HCT116 (cell line): ENCODE measurements at regions not wholly inside any gene's neighbourhood (a gene's known extent, or its start where the extent isn't known, plus 50 kb on each side); places are given as distances from the start of the nearest gene placed in this dataset.

ENCODE experiments used
- ATAC-seq: fragments of 200-7000 bp; cut with Tn5 transposase; 2 replicates; pipeline ENCODE4 v1.9.1; 2020; ENCODE audit warnings: mild to moderate bottlenecking, moderate library complexity
- BruUV-seq: library from RNA; stranded (reverse); fragments of 400-500 nt; replicated peaks from 2 replicates; lab custom pipeline; 2021; lab: Mats Ljungman, UMichigan
- CTCF ChIA-PET: fragments of 300-600 bp; sonication (Branson Sonifier 250); formaldehyde crosslinking; loops from one replicate; lab custom pipeline; 2021; ENCODE audit warnings: antibody characterized with exemption; lab: Charles Lee
- POLR2A ChIA-PET: fragments of 300-600, 350-600 bp; sonication (Branson Sonifier 250); formaldehyde crosslinking; loops from one replicate; lab custom pipeline; 2021; ENCODE audit warnings: antibody characterized with exemption; lab: Charles Lee
- RAD21 ChIA-PET, 2 experiments: fragments of 300-600 bp; sonication (Branson Sonifier 250); formaldehyde crosslinking; loops; one replicate each; lab custom pipeline; 2023; ENCODE audit warnings: low total read pairs in 2 of 2; ENCODE audit not compliant: uncharacterized antibody in 2 of 2, unreplicated experiment in 2 of 2, low non-redundant PET in 1 of 2; lab: Charles Lee
- DNase-seq: peaks from one replicate; pipeline ENCODE4 v3.0.0-alpha.2; 2010; ENCODE audit warnings: low read depth, low spot score
- H2AFZ ChIP-seq: fragments of 200-600 bp; shearing (Covaris generic), sonication (generic); 2 replicates; pipeline ENCODE4 v1.6.1; 2017; ENCODE audit warnings: low read depth, mixed run types, mixed read lengths, antibody characterized with exemption, low read length; ENCODE audit not compliant: poor library complexity, severe bottlenecking
- H3K27ac ChIP-seq: 2 replicates; pipeline ENCODE4 v1.5.1; 2012; ENCODE audit warnings: low read depth, low read length
- H3K27me3 ChIP-seq: fragments of 200-600 bp; sonication (generic); 2 replicates; pipeline ENCODE4 v1.6.1; 2016; ENCODE audit warnings: mixed run types, low read length, mixed read lengths; ENCODE audit not compliant: insufficient read depth
- H3K36me3 ChIP-seq, 2 experiments: fragments of 200-500 bp in 1 of 2; fragments of 200-600 bp in 1 of 2; sonication (Bioruptor generic) in 1 of 2; sonication (generic) in 1 of 2; 2 replicates each; pipeline versions ENCODE4 v1.5.1 to v1.6.1; 2014 to 2016; ENCODE audit warnings: low read length in 2 of 2, inconsistent platforms in 1 of 2, mixed read lengths in 1 of 2, mixed run types in 1 of 2; ENCODE audit not compliant: insufficient read depth in 2 of 2, control insufficient read depth in 1 of 2
- H3K4me1 ChIP-seq, 2 experiments: fragments of 200-600 bp in 1 of 2; sonication (generic) in 1 of 2; 2 replicates each; pipeline versions ENCODE4 v1.5.1 to v1.6.1; 2012 to 2017; ENCODE audit warnings: low read length in 2 of 2, inconsistent platforms in 1 of 2, mild to moderate bottlenecking in 1 of 2, mixed read lengths in 1 of 2, mixed run types in 1 of 2, moderate library complexity in 1 of 2; ENCODE audit not compliant: insufficient read depth in 2 of 2, control insufficient read depth in 1 of 2
- H3K4me2 ChIP-seq: fragments of 200-600 bp; sonication (generic); 2 replicates; pipeline ENCODE4 v1.6.1; 2017; ENCODE audit warnings: mixed run types, low read length, mixed read lengths
- H3K4me3 ChIP-seq, 2 experiments: fragments of 200-600 bp in 1 of 2; sonication (generic) in 1 of 2; replicated peaks in 1 of 2; 2 replicates each; pipeline ENCODE4 v1.5.1; 2011 to 2016; ENCODE audit warnings: low read length in 2 of 2, control low read depth in 1 of 2, low read depth in 1 of 2, mild to moderate bottlenecking in 1 of 2, mixed read lengths in 1 of 2, mixed run types in 1 of 2
- H3K79me2 ChIP-seq: fragments of 200-600 bp; sonication (generic); 2 replicates; pipeline ENCODE4 v1.6.1; 2017; ENCODE audit warnings: mild to moderate bottlenecking, mixed run types, low read length, moderate library complexity, mixed read lengths; ENCODE audit not compliant: insufficient read depth
- H3K9ac ChIP-seq: fragments of 200-600 bp; sonication (generic); 2 replicates; pipeline ENCODE4 v1.6.1; 2016; ENCODE audit warnings: low read length, mixed read lengths
- H3K9me2 ChIP-seq: fragments of 200-600 bp; sonication (generic), shearing (Covaris generic); 2 replicates; pipeline ENCODE4 v1.6.1; 2017; ENCODE audit warnings: mixed run types, mild to moderate bottlenecking, moderate library complexity; ENCODE audit not compliant: insufficient read depth
- H3K9me3 ChIP-seq, 2 experiments: fragments of 200-500 bp in 1 of 2; fragments of 200-600 bp in 1 of 2; sonication (Bioruptor generic) in 1 of 2; sonication (generic) in 1 of 2; 2 replicates each; pipeline ENCODE4 v1.6.1; 2014 to 2017; ENCODE audit warnings: low read length in 2 of 2, mixed read lengths in 2 of 2, inconsistent platforms in 1 of 2, low read depth in 1 of 2, mild to moderate bottlenecking in 1 of 2, mixed run types in 1 of 2, moderate library complexity in 1 of 2; ENCODE audit not compliant: control insufficient read depth in 1 of 2, insufficient read depth in 1 of 2
- H4K20me1 ChIP-seq: fragments of 200-600 bp; sonication (generic), shearing (Covaris generic); 2 replicates; pipeline ENCODE4 v1.6.1; 2017; ENCODE audit warnings: mixed run types, mild to moderate bottlenecking, moderate library complexity; ENCODE audit not compliant: insufficient read depth
- ATF3 ChIP-seq: IDR thresholded peaks from 2 replicates; pipeline ENCODE4 v1.6.1; 2012
- CBX3 ChIP-seq: IDR thresholded peaks from 2 replicates; pipeline ENCODE4 v1.6.1; 2012; ENCODE audit warnings: low read depth
- CEBPB ChIP-seq: IDR thresholded peaks from 2 replicates; pipeline ENCODE4 v1.6.1; 2012; ENCODE audit warnings: low read depth
- EGR1 ChIP-seq: IDR thresholded peaks from 2 replicates; pipeline ENCODE4 v1.6.1; 2012; ENCODE audit warnings: low read depth
- EZH2phosphoT487 ChIP-seq: fragments of 200-600 bp; IDR thresholded peaks from 2 replicates; pipeline ENCODE4 v1.6.1; 2018; ENCODE audit warnings: antibody characterized with exemption, borderline replicate concordance
- MAX ChIP-seq: IDR thresholded peaks from 2 replicates; pipeline ENCODE4 v1.6.1; 2012
- POLR2A ChIP-seq: IDR thresholded peaks from 2 replicates; pipeline ENCODE4 v1.7.0; 2011; ENCODE audit warnings: borderline replicate concordance; ENCODE audit not compliant: insufficient read depth, insufficient read length; ENCODE audit errors: extremely low read depth
- POLR2AphosphoS5 ChIP-seq: IDR thresholded peaks from 2 replicates; pipeline ENCODE4 v1.6.1; 2011; ENCODE audit warnings: mild to moderate bottlenecking, low read depth, low read length, moderate library complexity
- REST ChIP-seq: IDR thresholded peaks from 2 replicates; pipeline ENCODE4 v1.6.1; 2012; ENCODE audit warnings: low read depth
- SIN3A ChIP-seq: IDR thresholded peaks from 2 replicates; pipeline ENCODE4 v1.6.1; 2012; ENCODE audit warnings: low read depth
- SP1 ChIP-seq: IDR thresholded peaks from 2 replicates; pipeline ENCODE4 v1.6.1; 2012; ENCODE audit warnings: low read depth
- SRF ChIP-seq: IDR thresholded peaks from 2 replicates; pipeline ENCODE4 v1.6.1; 2012; ENCODE audit warnings: low read depth
- TCF7L2 ChIP-seq: IDR thresholded peaks from 2 replicates; pipeline ENCODE4 v1.7.0; 2011; ENCODE audit warnings: borderline replicate concordance, inconsistent platforms; ENCODE audit not compliant: insufficient read depth, insufficient read length; ENCODE audit errors: extremely low read depth
- YY1 ChIP-seq: IDR thresholded peaks from 2 replicates; pipeline ENCODE4 v1.6.1; 2011; ENCODE audit warnings: low read length, low read depth, moderate library complexity, mild to moderate bottlenecking; ENCODE audit not compliant: insufficient replicate concordance; ENCODE audit errors: extremely low read depth
- ZBTB33 ChIP-seq: IDR thresholded peaks from 2 replicates; pipeline ENCODE4 v1.6.1; 2011; ENCODE audit warnings: mild to moderate bottlenecking, low read length, moderate library complexity; ENCODE audit not compliant: insufficient replicate concordance; ENCODE audit errors: extremely low read depth
- ZFX ChIP-seq: fragments of 450-650 bp; IDR thresholded peaks from 2 replicates; pipeline ENCODE4 v1.6.1; 2017
- intact Hi-C: fragments of 100-400 bp; cut with micrococcal nuclease; formaldehyde crosslinking; loops from 2 replicates; pipeline ENCODE4 v1.10.0; 2022

GRCh38 chr3:67831262-67831661 is 176.8 kb upstream of the SUCLG2 start:
- TF ChIP-seq MAX (no peak), SRF (no peak), ZBTB33 (no peak), ATF3 (no peak), POLR2AphosphoS5 (no peak), TCF7L2 (no peak), POLR2A (no peak), REST (no peak), YY1 (no peak), SIN3A (no peak), EZH2phosphoT487 (no peak), CEBPB (no peak), SP1 (no peak), EGR1 (no peak), ZFX (no peak), CBX3 (no peak)
- ChIA-PET RAD21 (no interaction called here), CTCF (no interaction called here), POLR2A (no interaction called here)
- no peak overlapping the region for H3K27ac ChIP-seq
- H3K79me2 ChIP-seq = no peaks in the 10 kb centered on the region
- H3K9me2 ChIP-seq = no peaks in the 10 kb centered on the region
- H3K4me2 ChIP-seq = no peak overlapping the region
- ATAC-seq = no peak
- no peaks in the 10 kb centered on the region for H3K9me3 ChIP-seq
- intact Hi-C loops = no loop called here
- no peaks in the 10 kb centered on the region for H3K36me3 ChIP-seq
- H4K20me1 ChIP-seq = no peaks in the 10 kb centered on the region
- H3K4me1 ChIP-seq = no peaks in the 10 kb centered on the region
- no peak overlapping the region for H2AFZ ChIP-seq
- no peak overlapping the region for H3K4me3 ChIP-seq
- BruUV-seq = no TSS peak
- no peaks in the 10 kb centered on the region for H3K27me3 ChIP-seq
- no peak overlapping the region for H3K9ac ChIP-seq
- DNase-seq = no peak
